HG02938 (cell line): ENCODE measurements at regions not wholly inside any gene's neighbourhood (a gene's known extent, or its start where the extent isn't known, plus 50 kb on each side); places are given as distances from the start of the nearest gene placed in this dataset.
"Not testable (repeated sequence)": the region's sequence is repeated elsewhere in the genome, so short reads cannot be mapped to it uniquely, and the experiment has no call there.

Experiments used
- ATAC-seq: cut with Tn5 transposase; IDR thresholded peaks from one replicate; pipeline ENCODE4 v1.9.1; 2021; ENCODE audit warnings: mild to moderate bottlenecking, moderate library complexity; ENCODE audit not compliant: unreplicated experiment

GRCh38 chr20:17837179-17837578 is 131.4 kb downstream of the SNX5 start:
- no peak for ATAC-seq

- no peak for ATAC-seq
Observed at GRCh38 chr20:17836303-17836861, 132.2 kb downstream of the SNX5 start.

- no peak for ATAC-seq
Observed at GRCh38 chr20:17835934-17836300, 132.7 kb downstream of the SNX5 start.

- ATAC-seq: no peak
Observed at GRCh38 chr20:17835240-17835933, 133.2 kb downstream of the SNX5 start.

- no peak for ATAC-seq
Observed at GRCh38 chr20:17834804-17835203, 133.8 kb downstream of the SNX5 start.

GRCh38 chr20:17833036-17833674 is 133.4 kb downstream of the BANF2 start:
- ATAC-seq: no peak

GRCh38 chr20:17832236-17832915 is 132.6 kb downstream of the BANF2 start:
- no peak for ATAC-seq

- no peak for ATAC-seq
Observed at GRCh38 chr20:17828598-17829144, 128.9 kb downstream of the BANF2 start.

GRCh38 chr20:17827759-17828559 is 128.2 kb downstream of the BANF2 start:
- no peak for ATAC-seq

- no peak for ATAC-seq
Observed at GRCh38 chr20:17827079-17827478, 127.3 kb downstream of the BANF2 start.

GRCh38 chr20:17825960-17826843 is 126.4 kb downstream of the BANF2 start:
- ATAC-seq: peak; percentile 95

- no peak for ATAC-seq
Observed at GRCh38 chr20:17825252-17825959, 125.6 kb downstream of the BANF2 start.

- ATAC-seq: no peak
Observed at GRCh38 chr20:17824676-17825251, 125.0 kb downstream of the BANF2 start.

GRCh38 chr20:17823409-17824144 is 123.8 kb downstream of the BANF2 start:
- no peak for ATAC-seq

GRCh38 chr20:17822540-17823408 is 123.0 kb downstream of the BANF2 start:
- ATAC-seq: no peak

GRCh38 chr20:17822039-17822438 is 122.3 kb downstream of the BANF2 start:
- ATAC-seq: no peak

- ATAC-seq: not testable (repeated sequence)
Observed at GRCh38 chr20:17821606-17822005, 121.8 kb downstream of the BANF2 start.
